Panc1 (cell line): ENCODE measurements at regions not wholly inside any gene's neighbourhood (a gene's known extent, or its start where the extent isn't known, plus 50 kb on each side); places are given as distances from the start of the nearest gene placed in this dataset.

Experiments used
- ATAC-seq: fragments of 200-7000 bp; cut with Tn5 transposase; 2 replicates; pipeline ENCODE4 v1.9.1; 2020; ENCODE audit warnings: mild to moderate bottlenecking, moderate library complexity
- BruUV-seq: library from RNA; stranded (reverse); fragments of 400-500 nt; replicated peaks from 2 replicates; lab custom pipeline; 2021; lab: Mats Ljungman, UMichigan
- CTCF ChIA-PET: fragments of 300-600 bp; sonication (Branson Sonifier 250); formaldehyde crosslinking; loops from one replicate; lab custom pipeline; 2022; ENCODE audit warnings: antibody characterized with exemption; lab: Charles Lee
- POLR2A ChIA-PET: fragments of 300-600 bp; sonication (Branson Sonifier 250); formaldehyde crosslinking; loops from one replicate; lab custom pipeline; 2022; ENCODE audit warnings: antibody characterized with exemption; lab: Charles Lee
- DNase-seq: peaks from one replicate; pipeline ENCODE4 v3.0.0-alpha.2; 2010; ENCODE audit warnings: low read depth, low spot score
- H3K27ac ChIP-seq: 2 replicates; pipeline ENCODE4 v1.5.1; 2011; ENCODE audit warnings: mild to moderate bottlenecking, low read length, inconsistent platforms
- H3K27me3 ChIP-seq: fragments of 200-500 bp; sonication (Bioruptor generic); 2 replicates; pipeline ENCODE4 v1.6.0; 2014; ENCODE audit warnings: low read length, inconsistent platforms; ENCODE audit not compliant: control insufficient read depth, insufficient read depth
- H3K36me3 ChIP-seq: fragments of 200-500 bp; sonication (Bioruptor generic); 2 replicates; pipeline ENCODE4 v1.5.1; 2014; ENCODE audit warnings: inconsistent platforms, mild to moderate bottlenecking, low read length, moderate library complexity; ENCODE audit not compliant: control insufficient read depth, insufficient read depth
- H3K4me1 ChIP-seq: 2 replicates; pipeline ENCODE4 v1.5.1; 2011; ENCODE audit warnings: inconsistent platforms, mild to moderate bottlenecking, low read length, moderate library complexity; ENCODE audit not compliant: control insufficient read depth, insufficient read depth
- H3K4me3 ChIP-seq, 2 experiments: 2 replicates each; pipeline ENCODE4 v1.5.1; 2011 to 2012; ENCODE audit warnings: low read depth in 2 of 2, low read length in 2 of 2, mild to moderate bottlenecking in 2 of 2, inconsistent platforms in 1 of 2, moderate library complexity in 1 of 2
- H3K9me3 ChIP-seq: fragments of 200-500 bp; sonication (Bioruptor generic); 2 replicates; pipeline ENCODE4 v1.5.1; 2014; ENCODE audit warnings: low read depth, mild to moderate bottlenecking, inconsistent platforms, low read length, moderate library complexity; ENCODE audit not compliant: control insufficient read depth, insufficient read depth
- POLR2AphosphoS5 ChIP-seq: IDR thresholded peaks from 2 replicates; pipeline ENCODE4 v1.6.1; 2012; ENCODE audit warnings: mild to moderate bottlenecking, low read depth, low read length, moderate library complexity
- SIN3A ChIP-seq: IDR thresholded peaks from 2 replicates; pipeline ENCODE4 v1.6.1; 2012; ENCODE audit warnings: low read depth, mild to moderate bottlenecking, low read length, moderate library complexity, borderline replicate concordance; ENCODE audit not compliant: insufficient read depth
- TCF7L2 ChIP-seq: IDR thresholded peaks from 2 replicates; pipeline ENCODE4 v1.6.1; 2011; ENCODE audit warnings: mild to moderate bottlenecking, low read depth, low read length, inconsistent platforms
- in situ Hi-C: cut with HindIII; loops from 2 replicates; pipeline ENCODE4 v1.10.0; 2016; ENCODE audit warnings: low sequenced_read_pairs, low pct_unique_long_range_greater_than_20kb
- intact Hi-C: fragments of 100-400 bp; cut with micrococcal nuclease; formaldehyde crosslinking; loops from one replicate; pipeline ENCODE4 v1.10.0; 2022; ENCODE audit not compliant: unreplicated experiment
- TF ChIP-seq, protein P1 (sequence below), 2 experiments: IDR thresholded peaks; 2 replicates each; pipeline ENCODE4 v1.6.1; 2011 to 2012; ENCODE audit warnings: low read depth in 2 of 2, control low read depth in 1 of 2, low read length in 1 of 2, mild to moderate bottlenecking in 1 of 2, moderate library complexity in 1 of 2; ENCODE audit not compliant: insufficient read depth in 1 of 2
- TF ChIP-seq, protein P2 (sequence below): fragments of 450-650 bp; IDR thresholded peaks from 2 replicates; pipeline ENCODE4 v1.5.1; 2017; ENCODE audit warnings: mild to moderate bottlenecking

DNA sequence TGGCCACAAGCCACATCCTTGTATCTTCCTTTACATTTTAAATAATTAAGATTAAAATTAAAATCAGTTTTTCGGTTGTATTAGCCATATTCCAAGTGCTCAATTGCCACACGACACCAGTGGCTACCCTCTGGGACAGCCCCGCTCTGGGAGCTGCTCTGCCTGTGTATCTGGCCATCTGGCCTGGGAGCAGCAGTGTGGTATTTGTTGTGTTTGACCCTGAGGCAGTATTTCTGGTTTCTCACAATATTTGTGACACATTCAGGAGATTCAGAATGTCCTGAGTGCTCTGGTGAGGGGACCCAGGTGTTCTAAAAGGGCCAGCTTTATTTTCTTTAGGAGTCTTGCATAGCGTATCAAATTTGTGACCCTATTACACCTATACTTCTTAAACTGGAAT, 179.0 kb downstream of the SUCLA2 start:
- ATAC-seq (no peak), DNase-seq (no peak)
- TF ChIP-seq TCF7L2 (no peak), SIN3A (no peak), POLR2AphosphoS5 (no peak)
- TF ChIP-seq, protein P1, sequence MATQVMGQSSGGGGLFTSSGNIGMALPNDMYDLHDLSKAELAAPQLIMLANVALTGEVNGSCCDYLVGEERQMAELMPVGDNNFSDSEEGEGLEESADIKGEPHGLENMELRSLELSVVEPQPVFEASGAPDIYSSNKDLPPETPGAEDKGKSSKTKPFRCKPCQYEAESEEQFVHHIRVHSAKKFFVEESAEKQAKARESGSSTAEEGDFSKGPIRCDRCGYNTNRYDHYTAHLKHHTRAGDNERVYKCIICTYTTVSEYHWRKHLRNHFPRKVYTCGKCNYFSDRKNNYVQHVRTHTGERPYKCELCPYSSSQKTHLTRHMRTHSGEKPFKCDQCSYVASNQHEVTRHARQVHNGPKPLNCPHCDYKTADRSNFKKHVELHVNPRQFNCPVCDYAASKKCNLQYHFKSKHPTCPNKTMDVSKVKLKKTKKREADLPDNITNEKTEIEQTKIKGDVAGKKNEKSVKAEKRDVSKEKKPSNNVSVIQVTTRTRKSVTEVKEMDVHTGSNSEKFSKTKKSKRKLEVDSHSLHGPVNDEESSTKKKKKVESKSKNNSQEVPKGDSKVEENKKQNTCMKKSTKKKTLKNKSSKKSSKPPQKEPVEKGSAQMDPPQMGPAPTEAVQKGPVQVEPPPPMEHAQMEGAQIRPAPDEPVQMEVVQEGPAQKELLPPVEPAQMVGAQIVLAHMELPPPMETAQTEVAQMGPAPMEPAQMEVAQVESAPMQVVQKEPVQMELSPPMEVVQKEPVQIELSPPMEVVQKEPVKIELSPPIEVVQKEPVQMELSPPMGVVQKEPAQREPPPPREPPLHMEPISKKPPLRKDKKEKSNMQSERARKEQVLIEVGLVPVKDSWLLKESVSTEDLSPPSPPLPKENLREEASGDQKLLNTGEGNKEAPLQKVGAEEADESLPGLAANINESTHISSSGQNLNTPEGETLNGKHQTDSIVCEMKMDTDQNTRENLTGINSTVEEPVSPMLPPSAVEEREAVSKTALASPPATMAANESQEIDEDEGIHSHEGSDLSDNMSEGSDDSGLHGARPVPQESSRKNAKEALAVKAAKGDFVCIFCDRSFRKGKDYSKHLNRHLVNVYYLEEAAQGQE (IDR thresholded peaks at IDR 0.05; ENCODE audit: insufficient read depth in 1 of 2, low read depth in 2 of 2, low read length in 1 of 2): no peak
- TF ChIP-seq, protein P2, sequence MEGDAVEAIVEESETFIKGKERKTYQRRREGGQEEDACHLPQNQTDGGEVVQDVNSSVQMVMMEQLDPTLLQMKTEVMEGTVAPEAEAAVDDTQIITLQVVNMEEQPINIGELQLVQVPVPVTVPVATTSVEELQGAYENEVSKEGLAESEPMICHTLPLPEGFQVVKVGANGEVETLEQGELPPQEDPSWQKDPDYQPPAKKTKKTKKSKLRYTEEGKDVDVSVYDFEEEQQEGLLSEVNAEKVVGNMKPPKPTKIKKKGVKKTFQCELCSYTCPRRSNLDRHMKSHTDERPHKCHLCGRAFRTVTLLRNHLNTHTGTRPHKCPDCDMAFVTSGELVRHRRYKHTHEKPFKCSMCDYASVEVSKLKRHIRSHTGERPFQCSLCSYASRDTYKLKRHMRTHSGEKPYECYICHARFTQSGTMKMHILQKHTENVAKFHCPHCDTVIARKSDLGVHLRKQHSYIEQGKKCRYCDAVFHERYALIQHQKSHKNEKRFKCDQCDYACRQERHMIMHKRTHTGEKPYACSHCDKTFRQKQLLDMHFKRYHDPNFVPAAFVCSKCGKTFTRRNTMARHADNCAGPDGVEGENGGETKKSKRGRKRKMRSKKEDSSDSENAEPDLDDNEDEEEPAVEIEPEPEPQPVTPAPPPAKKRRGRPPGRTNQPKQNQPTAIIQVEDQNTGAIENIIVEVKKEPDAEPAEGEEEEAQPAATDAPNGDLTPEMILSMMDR: no peak
- no peaks in the 10 kb centered on the region for H3K27me3 ChIP-seq
- BruUV-seq: no TSS peak
- POLR2A ChIA-PET: no interaction called here
- H3K4me1 ChIP-seq: no peaks in the 10 kb centered on the region
- intact Hi-C loops (no loop called here), in situ Hi-C loops (no loop called here)
- CTCF ChIA-PET: no interaction called here
- no peaks in the 10 kb centered on the region for H3K9me3 ChIP-seq
- H3K4me3 ChIP-seq: no peak overlapping the region
- no peaks in the 10 kb centered on the region for H3K36me3 ChIP-seq
- no peak overlapping the region for H3K27ac ChIP-seq

DNA sequence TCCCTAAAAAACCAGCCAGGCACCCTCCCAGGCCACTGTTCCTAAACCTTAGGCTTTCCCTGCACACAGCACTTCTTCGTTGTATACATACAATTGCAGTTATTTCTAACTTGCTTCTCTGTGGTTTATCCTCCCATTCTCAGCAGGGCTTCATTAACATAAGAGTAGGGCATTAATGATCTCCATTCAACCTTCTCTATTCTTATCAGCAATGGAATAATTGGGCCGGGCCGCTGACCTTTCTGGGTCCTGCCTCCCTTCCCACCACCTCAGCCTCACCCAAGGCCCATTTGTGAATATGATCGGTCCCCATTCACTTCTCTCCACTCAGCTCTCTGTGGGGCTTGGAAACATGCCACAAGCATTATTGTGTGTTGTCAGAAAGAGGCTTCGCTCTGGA, 184.2 kb downstream of the SUCLA2 start:
- no TSS peak for BruUV-seq
- no peak for DNase-seq
- Histone ChIP-seq H3K36me3 (no peaks in the 10 kb centered on the region), H3K27me3 (no peaks in the 10 kb centered on the region), H3K4me3 (no peak overlapping the region), H3K9me3 (no peaks in the 10 kb centered on the region), H3K4me1 (no peaks in the 10 kb centered on the region), H3K27ac (no peak overlapping the region)
- ChIA-PET POLR2A (no interaction called here), CTCF (no interaction called here)
- ATAC-seq: no peak
- in situ Hi-C loops (no loop called here), intact Hi-C loops (no loop called here)
- TF ChIP-seq, protein P2: no peak
- TF ChIP-seq, protein P1 (IDR thresholded peaks at IDR 0.05; ENCODE audit: insufficient read depth in 1 of 2, low read depth in 2 of 2, low read length in 1 of 2): no peak
- no peak for TF ChIP-seq TCF7L2
- TF ChIP-seq POLR2AphosphoS5: no peak
- no peak for TF ChIP-seq SIN3A
